Esophagus squamous epithelium (tissue), 5 donors: ENCODE measurements at regions not wholly inside any gene's neighbourhood (a gene's known extent, or its start where the extent isn't known, plus 50 kb on each side); places are given as distances from the start of the nearest gene placed in this dataset.

Experiments
- DNase-seq: peaks from one replicate; lab custom pipeline; 2025; lab: John Stamatoyannopoulos, UW
- H3K27ac ChIP-seq, 4 donors: fragments of 200-600 bp; sonication (generic); one replicate each; pipeline ENCODE4 v1.5.1; 2016 to 2019; ENCODE audit warnings: mild to moderate bottlenecking in 1 of 4
- H3K27me3 ChIP-seq, 4 donors: fragments of 200-600 bp; sonication (generic); 1 replicate in 3 of 4; 2 replicates in 1 of 4; pipeline versions ENCODE4 v1.5.1 to v1.6.0; 2017 to 2021; ENCODE audit warnings: antibody characterized with exemption in 1 of 4
- H3K36me3 ChIP-seq, 3 donors: fragments of 200-600 bp; sonication (generic); one replicate each; pipeline ENCODE4 v1.5.1; 2016 to 2019
- H3K4me1 ChIP-seq, 3 donors: fragments of 200-600 bp; sonication (generic); one replicate each; pipeline ENCODE4 v1.5.1; 2017 to 2019
- H3K4me3 ChIP-seq, 4 donors: fragments of 200-600 bp; sonication (generic); 1 replicate in 3 of 4; 2 replicates in 1 of 4; pipeline ENCODE4 v1.5.1; 2016 to 2019; ENCODE audit warnings: mild to moderate bottlenecking in 2 of 4, moderate library complexity in 1 of 4
- H3K9me3 ChIP-seq, 3 donors: fragments of 200-600 bp; sonication (generic); one replicate each; pipeline ENCODE4 v1.5.1; 2016 to 2019
- POLR2A ChIP-seq, 4 donors: fragments of 450-650 bp; IDR thresholded peaks; one replicate each; pipeline ENCODE4 v1.6.1; 2017; ENCODE audit warnings: antibody characterized with exemption in 4 of 4, mild to moderate bottlenecking in 4 of 4, moderate library complexity in 3 of 4
- WGBS, 2 donors: methylation state at CpG; one replicate each; pipeline ENCODE4 v1.1.5; 2018; 5-methylcytosine and 5-hydroxymethylcytosine counted together
- intact Hi-C: fragments of 100-400 bp; cut with DNase I; formaldehyde crosslinking; loops from one replicate; pipeline ENCODE4 v1.15.0; 2022
- TF ChIP-seq, protein P1 (sequence below), 6 experiments: fragments of 450-650 bp in 4 of 6; fragments of 200-600 bp in 2 of 6; sonication (generic) in 2 of 6; IDR thresholded peaks; one replicate each; pipeline ENCODE4 v1.5.1; 2016 to 2019; ENCODE audit warnings: antibody characterized with exemption in 6 of 6, mild to moderate bottlenecking in 4 of 6, moderate library complexity in 4 of 6
- donor health status: DM: yes; HTN: yes; CAD: no.

DNA sequence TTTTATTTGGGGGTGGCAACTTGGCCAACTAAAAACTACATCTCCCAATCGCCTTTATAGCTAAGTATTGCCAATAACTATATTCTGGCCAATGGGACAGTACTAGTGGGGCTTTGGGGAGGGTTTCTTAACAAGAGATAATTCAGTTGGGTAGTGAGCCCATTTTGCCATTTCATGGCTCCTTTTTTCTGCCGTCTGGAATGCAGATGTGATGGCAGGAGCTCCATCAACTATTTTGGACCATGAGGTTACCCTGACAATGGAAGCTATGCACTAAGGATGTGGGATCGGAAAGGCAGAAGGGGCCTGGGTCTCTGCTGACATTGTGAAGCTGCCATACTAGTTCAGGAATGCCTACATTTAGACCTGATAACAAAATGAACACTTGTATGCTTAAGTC, 67.0 kb upstream of the FOXC1 start:
- no peak for DNase-seq
- H3K27me3 ChIP-seq, result no peaks in the 10 kb centered on the region
- TF ChIP-seq POLR2A (IDR thresholded peaks at IDR 0.05), result no peak
- TF ChIP-seq, protein P1, sequence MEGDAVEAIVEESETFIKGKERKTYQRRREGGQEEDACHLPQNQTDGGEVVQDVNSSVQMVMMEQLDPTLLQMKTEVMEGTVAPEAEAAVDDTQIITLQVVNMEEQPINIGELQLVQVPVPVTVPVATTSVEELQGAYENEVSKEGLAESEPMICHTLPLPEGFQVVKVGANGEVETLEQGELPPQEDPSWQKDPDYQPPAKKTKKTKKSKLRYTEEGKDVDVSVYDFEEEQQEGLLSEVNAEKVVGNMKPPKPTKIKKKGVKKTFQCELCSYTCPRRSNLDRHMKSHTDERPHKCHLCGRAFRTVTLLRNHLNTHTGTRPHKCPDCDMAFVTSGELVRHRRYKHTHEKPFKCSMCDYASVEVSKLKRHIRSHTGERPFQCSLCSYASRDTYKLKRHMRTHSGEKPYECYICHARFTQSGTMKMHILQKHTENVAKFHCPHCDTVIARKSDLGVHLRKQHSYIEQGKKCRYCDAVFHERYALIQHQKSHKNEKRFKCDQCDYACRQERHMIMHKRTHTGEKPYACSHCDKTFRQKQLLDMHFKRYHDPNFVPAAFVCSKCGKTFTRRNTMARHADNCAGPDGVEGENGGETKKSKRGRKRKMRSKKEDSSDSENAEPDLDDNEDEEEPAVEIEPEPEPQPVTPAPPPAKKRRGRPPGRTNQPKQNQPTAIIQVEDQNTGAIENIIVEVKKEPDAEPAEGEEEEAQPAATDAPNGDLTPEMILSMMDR (IDR thresholded peaks at IDR 0.05), result no peak
- no peak overlapping the region for H3K27ac ChIP-seq
- peaks cover 0 to 27% (median 0%) of the 10 kb centered on the region in 3 donors for H3K36me3 ChIP-seq
- WGBS, 2 donors, result 75 to 90% methylated on average over 3 of the region's 3 CpGs
- intact Hi-C loops, result no loop called here
- no peak overlapping the region for H3K4me3 ChIP-seq
- no peaks in the 10 kb centered on the region for H3K9me3 ChIP-seq
- no peaks in the 10 kb centered on the region for H3K4me1 ChIP-seq

DNA sequence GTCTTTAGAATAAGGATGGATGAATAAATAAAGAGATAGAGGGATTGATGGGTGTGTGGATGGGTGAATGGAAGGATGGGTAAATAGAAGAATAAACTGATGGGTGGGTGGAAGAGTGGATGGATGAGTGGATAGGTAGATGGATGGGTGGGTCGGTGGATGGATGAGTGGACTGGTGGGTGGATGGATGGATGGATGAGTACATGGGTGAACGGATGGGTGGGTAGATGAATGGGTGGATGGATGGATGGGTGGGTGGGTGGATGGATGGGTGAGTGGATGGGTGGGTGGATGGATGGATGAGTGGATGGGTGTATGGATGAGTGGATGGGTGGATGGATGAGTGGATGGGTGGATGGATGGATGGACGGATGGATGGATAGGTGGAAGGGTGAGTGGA, 65.7 kb upstream of the FOXC1 start:
- TF ChIP-seq, protein P1 (IDR thresholded peaks at IDR 0.05), result no peak
- no peak for TF ChIP-seq POLR2A (IDR thresholded peaks at IDR 0.05)
- intact Hi-C loops, result no loop called here
- Histone ChIP-seq H3K4me1 (no peaks in the 10 kb centered on the region), H3K9me3 (no peaks in the 10 kb centered on the region), H3K36me3 (peaks cover 0 to 37% (median 0%) of the 10 kb centered on the region in 3 donors), H3K27me3 (no peaks in the 10 kb centered on the region), H3K27ac (no peak overlapping the region), H3K4me3 (no peak overlapping the region)
- DNase-seq, result no peak
- WGBS, 2 donors, result 82 to 90% methylated on average over 3 of the region's 3 CpGs

DNA sequence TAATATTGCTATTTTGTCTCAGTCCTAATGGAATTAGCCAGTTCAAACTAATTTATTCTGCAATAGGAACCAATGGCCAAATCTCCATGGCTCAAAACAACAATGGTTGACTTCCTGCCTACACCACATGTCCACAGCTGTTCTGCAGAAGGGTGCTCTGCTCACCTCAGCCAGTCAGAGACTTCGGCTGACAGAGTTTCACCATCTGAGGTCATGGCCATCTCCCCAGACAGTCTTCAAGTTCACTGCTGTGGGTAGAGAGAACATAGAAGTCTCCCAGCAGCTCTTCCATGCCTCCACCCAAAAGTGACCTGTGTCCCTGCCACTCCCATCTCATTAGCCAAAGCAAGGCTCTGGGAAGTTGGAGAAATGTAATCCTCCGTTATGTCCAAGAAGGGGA, 65.1 kb upstream of the FOXC1 start:
- 67% methylated on average over 2 of the region's 2 CpGs; no CpG with 5 or more reads in 1 of the 2 donors for WGBS, 2 donors
- intact Hi-C loops, result no loop called here
- no peak for DNase-seq
- peaks cover 0 to 37% (median 0%) of the 10 kb centered on the region in 3 donors for H3K36me3 ChIP-seq
- no peaks in the 10 kb centered on the region for H3K4me1 ChIP-seq
- TF ChIP-seq POLR2A (IDR thresholded peaks at IDR 0.05), result no peak
- TF ChIP-seq, protein P1 (IDR thresholded peaks at IDR 0.05), result no peak
- no peak overlapping the region for H3K4me3 ChIP-seq
- no peaks in the 10 kb centered on the region for H3K27me3 ChIP-seq
- no peaks in the 10 kb centered on the region for H3K9me3 ChIP-seq
- H3K27ac ChIP-seq, result no peak overlapping the region

DNA sequence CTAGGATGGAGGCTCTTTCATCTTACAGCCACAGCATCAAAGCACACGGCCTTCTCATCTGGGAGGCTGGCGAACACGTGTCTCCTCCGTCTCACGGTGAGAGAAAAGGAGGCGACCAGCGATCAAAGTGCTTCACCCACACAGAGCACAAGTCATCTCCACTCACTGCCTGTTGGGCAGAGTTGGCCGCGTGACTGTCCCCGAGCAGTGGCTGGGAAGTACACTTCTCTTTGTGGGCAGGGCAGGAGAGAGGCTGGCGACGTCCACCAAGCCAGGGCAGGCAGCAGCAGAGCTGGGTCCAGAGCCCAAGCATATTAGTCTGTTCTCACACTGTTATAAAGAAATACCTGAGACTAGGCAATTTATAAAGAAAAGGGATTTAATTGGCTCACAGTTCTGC, 64.1 kb upstream of the FOXC1 start:
- Histone ChIP-seq H3K36me3 (peaks cover 0 to 37% (median 0%) of the 10 kb centered on the region in 3 donors), H3K27ac (no peak overlapping the region), H3K4me1 (no peaks in the 10 kb centered on the region), H3K27me3 (no peaks in the 10 kb centered on the region), H3K4me3 (no peak overlapping the region), H3K9me3 (no peaks in the 10 kb centered on the region)
- DNase-seq, result no peak
- intact Hi-C loops, result no loop called here
- no peak for TF ChIP-seq POLR2A (IDR thresholded peaks at IDR 0.05)
- 92 to 94% methylated on average over 11 to 12 of the region's 12 CpGs for WGBS, 2 donors

DNA sequence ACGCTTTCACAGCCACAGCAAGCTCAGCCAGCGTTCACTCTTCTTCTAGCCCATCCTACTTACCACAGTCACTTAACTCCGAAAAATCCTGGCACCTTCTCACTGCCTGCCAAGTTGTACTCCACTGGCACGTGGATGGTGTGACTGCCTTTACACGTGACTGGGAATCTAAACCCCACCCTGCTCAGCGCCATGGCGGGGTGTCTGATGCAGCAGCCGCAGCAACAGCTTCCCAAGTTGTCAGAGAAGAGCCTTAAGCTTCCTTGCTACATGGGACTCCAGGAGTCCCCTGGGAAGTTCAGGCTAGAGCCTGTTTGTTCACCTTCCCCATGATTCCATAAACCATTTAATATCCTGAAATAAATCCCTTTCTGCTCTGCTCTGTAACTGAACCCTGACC, 61.9 kb upstream of the FOXC1 start:
- H3K27me3 ChIP-seq, result no peaks in the 10 kb centered on the region
- DNase-seq, result no peak
- H3K36me3 ChIP-seq, result peaks cover 0 to 37% (median 0%) of the 10 kb centered on the region in 3 donors
- H3K27ac ChIP-seq, result no peak overlapping the region
- intact Hi-C loops, result no loop called here
- no peaks in the 10 kb centered on the region for H3K9me3 ChIP-seq
- H3K4me3 ChIP-seq, result no peak overlapping the region
- no peak for TF ChIP-seq POLR2A (IDR thresholded peaks at IDR 0.05)
- TF ChIP-seq, protein P1 (IDR thresholded peaks at IDR 0.05), result no peak
- 85 to 88% methylated on average over 4 to 8 of the region's 8 CpGs for WGBS, 2 donors
- H3K4me1 ChIP-seq, result peaks cover 0 to 2% (median 0%) of the 10 kb centered on the region in 3 donors

DNA sequence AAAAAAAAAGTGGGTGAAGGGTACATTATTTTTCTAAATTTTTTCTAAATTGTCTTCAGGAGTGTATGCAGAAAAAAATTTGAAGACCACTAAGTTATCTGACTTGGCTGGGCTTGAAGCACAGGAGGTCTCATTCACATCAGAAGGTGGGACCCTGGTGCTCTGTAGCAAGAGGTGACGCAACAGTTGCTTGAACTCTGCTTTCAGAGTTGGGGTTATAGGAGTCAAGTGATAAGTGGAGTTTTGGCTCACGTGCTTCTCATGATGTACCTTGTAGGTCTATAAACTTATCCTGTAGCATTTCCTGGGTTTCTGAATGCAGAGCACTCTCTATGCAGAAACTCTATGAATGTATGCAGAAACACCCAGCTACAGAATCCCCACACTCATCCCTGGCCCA, 58.5 kb upstream of the FOXC1 start:
- 83 to 95% methylated on average over 2 of the region's 2 CpGs for WGBS, 2 donors
- Histone ChIP-seq H3K4me3 (no peak overlapping the region), H3K36me3 (peaks cover 0 to 24% (median 0%) of the 10 kb centered on the region in 3 donors), H3K4me1 (peaks cover 0 to 17% (median 5%) of the 10 kb centered on the region in 3 donors), H3K9me3 (no peaks in the 10 kb centered on the region), H3K27me3 (no peaks in the 10 kb centered on the region), H3K27ac (no peak overlapping the region)
- intact Hi-C loops, result no loop called here
- no peak for TF ChIP-seq POLR2A (IDR thresholded peaks at IDR 0.05)
- TF ChIP-seq, protein P1 (IDR thresholded peaks at IDR 0.05), result no peak
- DNase-seq, result no peak
